OCI-LY7 (cell line): ENCODE measurements at regions not wholly inside any gene's neighbourhood (a gene's known extent, or its start where the extent isn't known, plus 50 kb on each side); places are given as distances from the start of the nearest gene placed in this dataset.

Source experiments
- EZH2phosphoT487 ChIP-seq: fragments of 200-600 bp; sonication (generic); IDR thresholded peaks from 2 replicates; pipeline ENCODE4 v1.6.1; 2018; ENCODE audit warnings: low read depth, borderline replicate concordance, mild to moderate bottlenecking, mixed run types, antibody characterized with exemption, low read length, moderate library complexity, mixed read lengths
- TF ChIP-seq, protein P1 (sequence below): fragments of 200-600 bp; sonication (generic); conservative IDR thresholded peaks from 2 replicates; pipeline ENCODE4 v1.5.1; 2014; ENCODE audit warnings: mild to moderate bottlenecking, antibody characterized with exemption, low read length, moderate library complexity, mixed read lengths

DNA sequence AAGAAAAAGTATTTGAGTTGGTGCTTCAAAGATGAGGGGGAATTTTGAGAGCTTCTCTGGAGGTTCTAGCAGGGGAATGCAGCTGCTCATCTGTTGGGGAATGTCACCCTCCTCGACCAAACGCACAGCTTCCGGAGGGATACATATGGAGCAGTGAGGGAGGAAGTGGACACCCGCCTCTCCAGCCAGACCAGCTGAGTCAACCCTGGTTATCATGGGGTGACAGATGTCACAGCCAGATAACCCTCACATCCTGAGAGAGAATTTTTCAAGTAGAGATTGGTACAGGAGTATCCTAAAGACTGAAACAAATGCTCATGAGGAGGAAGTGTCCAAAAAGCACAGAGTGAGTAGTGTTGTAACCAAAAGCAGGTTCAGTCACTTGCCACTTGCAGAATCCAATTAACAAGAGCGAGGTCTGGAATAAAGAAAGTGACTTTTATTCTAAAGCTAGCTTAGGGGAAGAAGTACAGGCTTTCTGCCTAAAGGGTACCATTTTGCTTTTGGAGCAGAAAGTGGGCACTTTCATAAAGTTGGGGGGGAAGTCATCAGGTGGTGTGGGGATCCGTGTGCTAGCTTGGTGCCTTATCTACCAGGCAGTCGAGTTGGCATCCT lies 395.2 kb downstream of the RAD51AP2 start:
- TF ChIP-seq, protein P1, sequence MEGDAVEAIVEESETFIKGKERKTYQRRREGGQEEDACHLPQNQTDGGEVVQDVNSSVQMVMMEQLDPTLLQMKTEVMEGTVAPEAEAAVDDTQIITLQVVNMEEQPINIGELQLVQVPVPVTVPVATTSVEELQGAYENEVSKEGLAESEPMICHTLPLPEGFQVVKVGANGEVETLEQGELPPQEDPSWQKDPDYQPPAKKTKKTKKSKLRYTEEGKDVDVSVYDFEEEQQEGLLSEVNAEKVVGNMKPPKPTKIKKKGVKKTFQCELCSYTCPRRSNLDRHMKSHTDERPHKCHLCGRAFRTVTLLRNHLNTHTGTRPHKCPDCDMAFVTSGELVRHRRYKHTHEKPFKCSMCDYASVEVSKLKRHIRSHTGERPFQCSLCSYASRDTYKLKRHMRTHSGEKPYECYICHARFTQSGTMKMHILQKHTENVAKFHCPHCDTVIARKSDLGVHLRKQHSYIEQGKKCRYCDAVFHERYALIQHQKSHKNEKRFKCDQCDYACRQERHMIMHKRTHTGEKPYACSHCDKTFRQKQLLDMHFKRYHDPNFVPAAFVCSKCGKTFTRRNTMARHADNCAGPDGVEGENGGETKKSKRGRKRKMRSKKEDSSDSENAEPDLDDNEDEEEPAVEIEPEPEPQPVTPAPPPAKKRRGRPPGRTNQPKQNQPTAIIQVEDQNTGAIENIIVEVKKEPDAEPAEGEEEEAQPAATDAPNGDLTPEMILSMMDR = no peak
- no peak for TF ChIP-seq EZH2phosphoT487
